Stimulated activated CD4-positive, alpha-beta T cell treated with anti-CD3 and anti-CD28 coated beads, TNF-alpha, amount 100 ng/mL, for 24 hours (primary cell): ENCODE measurements at regions not wholly inside any gene's neighbourhood (a gene's known extent, or its start where the extent isn't known, plus 50 kb on each side); places are given as distances from the start of the nearest gene placed in this dataset.
"Not testable (repeated sequence)": the region's sequence is repeated elsewhere in the genome, so short reads cannot be mapped to it uniquely, and the experiment has no call there.

Experiments
- DNase-seq, 3 experiments: peaks; one replicate each; pipeline ENCODE4 v3.0.0-alpha.2; 2020; ENCODE audit warnings: low read depth in 3 of 3

- not testable (repeated sequence) for DNase-seq
Observed at GRCh38 chr14:21846902-21847301, 173.3 kb upstream of the OR4E1 start.

- DNase-seq: peak; percentile 44 to 75 (median 49)
Observed at GRCh38 chr14:21846227-21846885, 172.7 kb upstream of the OR4E1 start.

GRCh38 chr14:21840765-21841164 lies 167.1 kb upstream of the OR4E1 start:
- DNase-seq: no peak

- no peak for DNase-seq
Observed at GRCh38 chr14:21833836-21834235, 160.2 kb upstream of the OR4E1 start.

- DNase-seq: no peak
Observed at GRCh38 chr14:21825845-21826244, 152.2 kb upstream of the OR4E1 start.

- DNase-seq: peak in 2 of 3 experiments; percentile 29 to 32
Observed at GRCh38 chr14:21825149-21825743, 151.6 kb upstream of the OR4E1 start.

- DNase-seq: no peak
Observed at GRCh38 chr14:21822109-21822508, 148.5 kb upstream of the OR4E1 start.

- DNase-seq: no peak
Observed at GRCh38 chr14:21820631-21821030, 147.0 kb upstream of the OR4E1 start.

- DNase-seq: not testable (repeated sequence)
Observed at GRCh38 chr14:21819891-21820290, 146.3 kb upstream of the OR4E1 start.

GRCh38 chr14:21817010-21817409 lies 143.4 kb upstream of the OR4E1 start:
- DNase-seq: not testable (repeated sequence)

GRCh38 chr14:21807975-21808374 lies 134.4 kb upstream of the OR4E1 start:
- no peak for DNase-seq

GRCh38 chr14:21804981-21805380 lies 131.4 kb upstream of the OR4E1 start:
- DNase-seq: no peak

GRCh38 chr14:21802441-21802840 lies 128.8 kb upstream of the OR4E1 start:
- DNase-seq: no peak

- peak in 1 of 3 experiments; percentile 3 for DNase-seq
Observed at GRCh38 chr14:21796916-21797315, 123.3 kb upstream of the OR4E1 start.

GRCh38 chr14:21795456-21795855 lies 121.8 kb upstream of the OR4E1 start:
- no peak for DNase-seq

GRCh38 chr14:21791749-21792148 lies 118.1 kb upstream of the OR4E1 start:
- DNase-seq: no peak

GRCh38 chr14:21788687-21789086 lies 115.1 kb upstream of the OR4E1 start:
- not testable (repeated sequence) for DNase-seq

GRCh38 chr14:21787242-21787641 lies 113.6 kb upstream of the OR4E1 start:
- DNase-seq: not testable (repeated sequence)

- DNase-seq: no peak
Observed at GRCh38 chr14:21781543-21781942, 107.9 kb upstream of the OR4E1 start.

- DNase-seq: no peak
Observed at GRCh38 chr14:21780429-21781084, 106.9 kb upstream of the OR4E1 start.

GRCh38 chr14:21771671-21772070 lies 98.1 kb upstream of the OR4E1 start:
- DNase-seq: no peak

- no peak for DNase-seq
Observed at GRCh38 chr14:21768875-21769257, 95.2 kb upstream of the OR4E1 start.
